Esophagus muscularis mucosa (tissue), 3 donors: ENCODE measurements at regions not wholly inside any gene's neighbourhood (a gene's known extent, or its start where the extent isn't known, plus 50 kb on each side); places are given as distances from the start of the nearest gene placed in this dataset.

Source experiments
- CTCF ChIP-seq, 3 experiments: fragments of 200-600 bp in 2 of 3; fragments of 450-650 bp in 1 of 3; sonication (generic) in 2 of 3; IDR thresholded peaks; one replicate each; pipeline ENCODE4 v1.5.1; 2017 to 2019; ENCODE audit warnings: antibody characterized with exemption in 3 of 3, mild to moderate bottlenecking in 2 of 3, moderate library complexity in 1 of 3
- POLR2A ChIP-seq: fragments of 450-650 bp; IDR thresholded peaks from one replicate; pipeline ENCODE4 v1.6.1; 2017; ENCODE audit warnings: antibody characterized with exemption, moderate library complexity, mild to moderate bottlenecking, low read depth
- POLR2AphosphoS5 ChIP-seq, 2 donors: sonication (generic); formaldehyde crosslinking; IDR thresholded peaks; one replicate each; pipeline ENCODE4 v1.6.1; 2017; ENCODE audit warnings: antibody characterized with exemption in 2 of 2

- TF ChIP-seq CTCF (IDR thresholded peaks at IDR 0.05), result no peak
- TF ChIP-seq POLR2A, result no peak
- no peak for TF ChIP-seq POLR2AphosphoS5 (IDR thresholded peaks at IDR 0.05)
Measured at GRCh38 chr19:28437390-28438346, 775.3 kb downstream of the UQCRFS1 start.
